Activated CD8-positive, alpha-beta T cell treated with anti-CD3 and anti-CD28 coated beads for 36 hours (primary cell): ENCODE measurements at regions not wholly inside any gene's neighbourhood (a gene's known extent, or its start where the extent isn't known, plus 50 kb on each side); places are given as distances from the start of the nearest gene placed in this dataset.

Source experiments
- ATAC-seq: fragments of 200-7000 bp; cut with Tn5 transposase; one replicate; pipeline ENCODE4 v1.10.0; 2021; ENCODE audit warnings: mild to moderate bottlenecking, moderate library complexity
- CTCF ChIA-PET: fragments of 350-600 bp; sonication (Branson Sonifier 250); formaldehyde crosslinking; loops from one replicate; lab custom pipeline; 2021; ENCODE audit warnings: antibody characterized with exemption; lab: Charles Lee
- POLR2A ChIA-PET: fragments of 350-600 bp; sonication (Branson Sonifier 250); formaldehyde crosslinking; loops from one replicate; lab custom pipeline; 2021; ENCODE audit warnings: antibody characterized with exemption; lab: Charles Lee
- DNase-seq: peaks from one replicate; pipeline ENCODE4 v3.0.0-alpha.2; 2020
- H3K27ac Mint-ChIP-seq: one replicate; pipeline ENCODE4 v1.8.0; 2021; ENCODE audit warnings: mild to moderate bottlenecking, mixed read lengths
- H3K27me3 Mint-ChIP-seq: one replicate; pipeline ENCODE4 v1.8.0; 2021; ENCODE audit warnings: mixed read lengths
- H3K36me3 Mint-ChIP-seq: one replicate; pipeline ENCODE4 v1.8.0; 2021; ENCODE audit warnings: low read depth, mixed read lengths
- H3K4me1 Mint-ChIP-seq: one replicate; pipeline ENCODE4 v1.8.0; 2021; ENCODE audit warnings: low read depth, mixed read lengths
- H3K4me3 Mint-ChIP-seq: one replicate; pipeline ENCODE4 v1.8.0; 2021; ENCODE audit warnings: mild to moderate bottlenecking, moderate library complexity, mixed read lengths
- H3K9me3 Mint-ChIP-seq: one replicate; pipeline ENCODE4 v1.8.0; 2021; ENCODE audit warnings: mixed read lengths
- CTCF ChIP-seq: fragments of 200-600 bp; IDR thresholded peaks from one replicate; pipeline ENCODE4 v1.8.0; 2022; ENCODE audit warnings: antibody characterized with exemption, mild to moderate bottlenecking
- intact Hi-C: fragments of 100-400 bp; cut with micrococcal nuclease; formaldehyde crosslinking; loops from one replicate; pipeline ENCODE4 v1.10.0; 2022

GRCh38 chr6:140732155-140732554, 1357.7 kb upstream of the CITED2 start:
- Mint-ChIP-seq H3K9me3 (no peaks in the 10 kb centered on the region), H3K4me3 (no peak overlapping the region), H3K27me3 (no peaks in the 10 kb centered on the region), H3K4me1 (no peaks in the 10 kb centered on the region), H3K27ac (no peak overlapping the region), H3K36me3 (no peaks in the 10 kb centered on the region)
- no peak for ATAC-seq
- intact Hi-C loops: no loop called here
- ChIA-PET CTCF (no interaction called here), POLR2A (no interaction called here)
- no peak for DNase-seq
- TF ChIP-seq CTCF: no peak

DNA sequence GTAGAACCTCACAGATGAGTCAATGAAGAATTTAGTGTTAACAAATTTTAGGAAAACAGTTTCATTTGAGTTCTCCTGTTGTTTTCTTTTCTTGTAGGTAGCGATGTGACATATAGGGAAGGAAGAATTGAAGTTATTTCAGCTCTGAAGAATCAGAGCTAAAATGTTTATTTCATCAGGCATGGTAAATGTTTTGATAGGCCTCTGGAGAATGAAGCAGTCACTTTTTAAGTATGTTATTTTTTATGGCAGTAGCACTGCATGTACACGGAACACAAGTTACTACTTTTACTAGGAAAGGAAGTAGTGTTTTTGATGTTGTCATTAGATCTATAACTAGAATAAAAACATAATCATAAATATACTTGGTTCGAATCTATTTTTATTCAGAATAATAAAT, 1357.3 kb upstream of the CITED2 start:
- no peak for ATAC-seq
- no peak overlapping the region for H3K4me3 Mint-ChIP-seq
- intact Hi-C loops: no loop called here
- ChIA-PET POLR2A (no interaction called here), CTCF (no interaction called here)
- DNase-seq: no peak
- no peaks in the 10 kb centered on the region for H3K4me1 Mint-ChIP-seq
- H3K27me3 Mint-ChIP-seq: no peaks in the 10 kb centered on the region
- H3K36me3 Mint-ChIP-seq: no peaks in the 10 kb centered on the region
- TF ChIP-seq CTCF: no peak
- no peak overlapping the region for H3K27ac Mint-ChIP-seq
- no peaks in the 10 kb centered on the region for H3K9me3 Mint-ChIP-seq

DNA sequence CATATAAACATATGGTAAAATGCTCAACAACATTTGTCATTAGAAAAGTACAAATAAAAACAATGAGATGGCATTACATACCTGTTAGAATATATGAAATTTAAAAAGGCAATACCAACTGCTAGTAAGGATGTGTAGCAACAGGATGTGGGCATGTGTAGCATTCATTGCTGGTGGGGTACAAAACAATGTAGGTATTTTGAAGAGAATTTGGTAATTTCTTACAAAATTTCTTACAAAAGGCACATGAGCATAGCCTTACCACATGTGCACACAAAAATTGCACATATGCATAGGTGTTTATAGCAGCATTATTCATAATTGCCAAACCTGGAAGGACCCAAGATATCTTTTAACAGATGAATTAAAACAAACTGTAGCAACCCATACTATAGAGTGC, 1355.1 kb upstream of the CITED2 start:
- no peak for ATAC-seq

GRCh38 chr6:140718021-140718420, 1343.6 kb upstream of the CITED2 start:
- intact Hi-C loops: no loop called here
- POLR2A ChIA-PET: no interaction called here
- no peak for ATAC-seq
- no peaks in the 10 kb centered on the region for H3K27me3 Mint-ChIP-seq
- TF ChIP-seq CTCF: no peak
- H3K4me1 Mint-ChIP-seq: no peaks in the 10 kb centered on the region
- no peak overlapping the region for H3K27ac Mint-ChIP-seq
- H3K9me3 Mint-ChIP-seq: peaks cover 7% of the 10 kb centered on the region
- no peak overlapping the region for H3K4me3 Mint-ChIP-seq
- CTCF ChIA-PET: no interaction called here
- no peaks in the 10 kb centered on the region for H3K36me3 Mint-ChIP-seq
- DNase-seq: no peak

More for the DNA sequence above, 1355.1 kb upstream of the CITED2 start:
- Mint-ChIP-seq H3K27ac (no peak overlapping the region), H3K36me3 (no peaks in the 10 kb centered on the region), H3K9me3 (no peaks in the 10 kb centered on the region), H3K27me3 (no peaks in the 10 kb centered on the region), H3K4me3 (no peak overlapping the region), H3K4me1 (no peaks in the 10 kb centered on the region)
- ChIA-PET CTCF (no interaction called here), POLR2A (interaction anchor here (0.7 kb wide), 1 partner anchor 246 kb away, joined by 3 read pairs; no protein-coding TSS in a partner anchor)
- TF ChIP-seq CTCF: no peak
- intact Hi-C loops: no loop called here
- DNase-seq: no peak

- Mint-ChIP-seq H3K4me1 (no peaks in the 10 kb centered on the region), H3K4me3 (no peak overlapping the region), H3K27ac (no peak overlapping the region), H3K36me3 (no peaks in the 10 kb centered on the region), H3K27me3 (no peaks in the 10 kb centered on the region), H3K9me3 (peaks cover 7% of the 10 kb centered on the region)
- ChIA-PET CTCF (interaction anchor here (1.1 kb wide), 1 partner anchor 13 kb away, joined by 3 read pairs; no protein-coding TSS in a partner anchor), POLR2A (no interaction called here)
- ATAC-seq (no peak), DNase-seq (no peak)
- intact Hi-C loops: no loop called here
- TF ChIP-seq CTCF: no peak
Measured at GRCh38 chr6:140713495-140713894, 1339.0 kb upstream of the CITED2 start.
